ENCODE measurements at regions not wholly inside any gene's neighbourhood (a gene's known extent, or its start where the extent isn't known, plus 50 kb on each side); places are given as distances from the start of the nearest gene placed in this dataset.

DNA sequence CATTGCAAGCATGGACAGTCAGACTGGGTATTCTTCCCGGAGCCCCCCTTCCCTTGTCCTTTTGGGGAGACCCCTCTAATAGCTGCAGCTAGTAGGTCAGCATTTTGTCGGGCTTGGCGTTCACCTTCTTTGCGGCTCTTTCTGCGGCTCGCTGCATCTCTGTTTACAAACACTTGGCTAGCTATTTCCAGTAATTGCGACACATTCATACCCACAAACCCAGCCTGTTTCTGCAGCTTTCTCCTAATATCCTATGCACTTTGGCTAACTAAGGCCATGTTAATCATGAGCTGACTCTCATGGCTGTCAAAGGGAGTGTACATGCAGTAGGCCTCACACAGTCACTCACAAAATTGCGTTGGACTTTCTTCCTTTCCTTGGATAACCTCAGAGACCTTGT lies 716.4 kb downstream of the AMY1C start:
- Histone ChIP-seq H3F3A (ENCODE audit: insufficient read depth, low read length) (no peaks in the 10 kb centered on the region), H3K9me3 (replicated peaks; ENCODE audit: insufficient read depth, low read length) (no peaks in the 10 kb centered on the region), H3K4me1 (ENCODE audit: low read length) (no peaks in the 10 kb centered on the region), H3K9ac (ENCODE audit: low read length) (no peak overlapping the region), H3K4me2 (ENCODE audit: low read depth, low read length) (no peak overlapping the region), H3K27ac (ENCODE audit: low read length) (no peak overlapping the region), H2AFZ (ENCODE audit: low read length) (no peak overlapping the region), H3K4me3 (ENCODE audit: low read length) (no peak overlapping the region), H4K20me1 (ENCODE audit: insufficient read depth, low read length) (no peaks in the 10 kb centered on the region), H3K27me3 (replicated peaks; ENCODE audit: insufficient read depth, low read length) (no peaks in the 10 kb centered on the region), H3K36me3 (replicated peaks; ENCODE audit: insufficient read depth, low read length) (no peaks in the 10 kb centered on the region), H3K9me2 (replicated peaks; ENCODE audit: insufficient read depth, low read length) (no peaks in the 10 kb centered on the region), H3K79me2 (ENCODE audit: low read length) (no peaks in the 10 kb centered on the region)
- no peak for DNase-seq
- no peak for TF ChIP-seq EZH2phosphoT487 (IDR thresholded peaks at IDR 0.05; ENCODE audit: low read length)
- no peak for TF ChIP-seq EZH2 (optimal IDR thresholded peaks at IDR 0.05; ENCODE audit: low read depth, low read length)
- TF ChIP-seq, protein P1, sequence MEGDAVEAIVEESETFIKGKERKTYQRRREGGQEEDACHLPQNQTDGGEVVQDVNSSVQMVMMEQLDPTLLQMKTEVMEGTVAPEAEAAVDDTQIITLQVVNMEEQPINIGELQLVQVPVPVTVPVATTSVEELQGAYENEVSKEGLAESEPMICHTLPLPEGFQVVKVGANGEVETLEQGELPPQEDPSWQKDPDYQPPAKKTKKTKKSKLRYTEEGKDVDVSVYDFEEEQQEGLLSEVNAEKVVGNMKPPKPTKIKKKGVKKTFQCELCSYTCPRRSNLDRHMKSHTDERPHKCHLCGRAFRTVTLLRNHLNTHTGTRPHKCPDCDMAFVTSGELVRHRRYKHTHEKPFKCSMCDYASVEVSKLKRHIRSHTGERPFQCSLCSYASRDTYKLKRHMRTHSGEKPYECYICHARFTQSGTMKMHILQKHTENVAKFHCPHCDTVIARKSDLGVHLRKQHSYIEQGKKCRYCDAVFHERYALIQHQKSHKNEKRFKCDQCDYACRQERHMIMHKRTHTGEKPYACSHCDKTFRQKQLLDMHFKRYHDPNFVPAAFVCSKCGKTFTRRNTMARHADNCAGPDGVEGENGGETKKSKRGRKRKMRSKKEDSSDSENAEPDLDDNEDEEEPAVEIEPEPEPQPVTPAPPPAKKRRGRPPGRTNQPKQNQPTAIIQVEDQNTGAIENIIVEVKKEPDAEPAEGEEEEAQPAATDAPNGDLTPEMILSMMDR (IDR thresholded peaks at IDR 0.05; ENCODE audit: low read length), result no peak

DNA sequence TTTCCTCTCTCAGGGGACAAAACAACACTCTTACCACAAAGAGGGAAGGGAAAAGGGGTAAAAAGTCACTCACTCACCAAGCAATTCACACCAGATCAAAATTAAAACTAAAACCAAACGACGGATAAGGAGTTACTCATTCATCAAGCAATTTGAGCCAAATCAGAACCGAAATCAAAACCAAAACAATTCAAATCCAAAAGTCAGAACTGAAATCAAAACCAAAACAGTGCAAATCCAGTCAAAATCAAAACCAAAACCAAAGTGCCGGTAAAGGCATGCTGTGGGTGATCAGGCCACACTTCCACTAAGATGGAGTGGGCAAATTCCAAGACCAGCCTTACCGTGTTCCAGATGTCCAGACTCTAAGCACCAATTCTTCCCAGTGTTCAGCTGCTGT lies 717.9 kb downstream of the AMY1C start:
- H3K27me3 ChIP-seq (replicated peaks; ENCODE audit: insufficient read depth, low read length), result no peaks in the 10 kb centered on the region
- peak overlapping the region; percentile 25; the same call in 1 of the 2 replicates for H3K27ac ChIP-seq (ENCODE audit: low read length)
- peak overlapping the region; percentile 49; the same call in 1 of the 2 replicates for H3K4me2 ChIP-seq (ENCODE audit: low read depth, low read length)
- no peaks in the 10 kb centered on the region for H3F3A ChIP-seq (ENCODE audit: insufficient read depth, low read length)
- no peaks in the 10 kb centered on the region for H4K20me1 ChIP-seq (ENCODE audit: insufficient read depth, low read length)
- H2AFZ ChIP-seq (ENCODE audit: low read length), result peak overlapping the region; percentile 67; the same call in 1 of the 2 replicates
- DNase-seq, result peak; percentile 75
- no peaks in the 10 kb centered on the region for H3K9me2 ChIP-seq (replicated peaks; ENCODE audit: insufficient read depth, low read length)
- no peaks in the 10 kb centered on the region for H3K79me2 ChIP-seq (ENCODE audit: low read length)
- no peaks in the 10 kb centered on the region for H3K4me1 ChIP-seq (ENCODE audit: low read length)
- no peak overlapping the region for H3K9ac ChIP-seq (ENCODE audit: low read length)
- H3K9me3 ChIP-seq (replicated peaks; ENCODE audit: insufficient read depth, low read length), result no peaks in the 10 kb centered on the region
- no peak for TF ChIP-seq EZH2 (optimal IDR thresholded peaks at IDR 0.05; ENCODE audit: low read depth, low read length)
- no peak for TF ChIP-seq EZH2phosphoT487 (IDR thresholded peaks at IDR 0.05; ENCODE audit: low read length)
- TF ChIP-seq, protein P1 (IDR thresholded peaks at IDR 0.05; ENCODE audit: low read length), result no peak
- peak overlapping the region; percentile 16; the same call in 1 of the 2 replicates for H3K4me3 ChIP-seq (ENCODE audit: low read length)
- no peaks in the 10 kb centered on the region for H3K36me3 ChIP-seq (replicated peaks; ENCODE audit: insufficient read depth, low read length)

DNA sequence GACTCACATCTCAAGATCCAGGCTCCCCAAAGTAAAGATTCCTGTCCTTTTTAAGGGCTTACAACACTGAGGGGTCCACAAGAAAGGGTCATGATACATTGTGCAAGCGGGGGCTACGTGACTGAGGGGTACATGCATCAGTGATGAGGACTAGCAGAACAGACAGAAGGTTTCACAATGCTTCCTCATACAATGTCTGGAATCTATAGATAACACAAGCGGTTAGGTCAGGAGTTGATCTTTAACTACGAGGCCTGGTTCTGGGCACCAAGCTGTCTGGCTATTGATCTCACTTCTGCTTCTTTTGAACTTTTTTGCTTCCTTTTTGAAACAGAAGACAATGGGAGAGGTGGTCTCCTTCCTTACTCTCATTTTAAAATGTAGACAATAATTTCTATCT lies 718.6 kb downstream of the AMY1C start:
- DNase-seq, result no peak
- H4K20me1 ChIP-seq (ENCODE audit: insufficient read depth, low read length), result no peaks in the 10 kb centered on the region
- no peaks in the 10 kb centered on the region for H3F3A ChIP-seq (ENCODE audit: insufficient read depth, low read length)
- H3K27me3 ChIP-seq (replicated peaks; ENCODE audit: insufficient read depth, low read length), result no peaks in the 10 kb centered on the region
- H3K4me1 ChIP-seq (ENCODE audit: low read length), result no peaks in the 10 kb centered on the region
- H3K9me2 ChIP-seq (replicated peaks; ENCODE audit: insufficient read depth, low read length), result no peaks in the 10 kb centered on the region
- H3K9me3 ChIP-seq (replicated peaks; ENCODE audit: insufficient read depth, low read length), result no peaks in the 10 kb centered on the region
- H3K4me2 ChIP-seq (ENCODE audit: low read depth, low read length), result no peak overlapping the region; the same call in 1 of the 2 replicates
- H3K9ac ChIP-seq (ENCODE audit: low read length), result no peak overlapping the region
- no peak for TF ChIP-seq EZH2 (optimal IDR thresholded peaks at IDR 0.05; ENCODE audit: low read depth, low read length)
- TF ChIP-seq, protein P1 (IDR thresholded peaks at IDR 0.05; ENCODE audit: low read length), result no peak
- TF ChIP-seq EZH2phosphoT487 (IDR thresholded peaks at IDR 0.05; ENCODE audit: low read length), result no peak
- no peaks in the 10 kb centered on the region for H3K36me3 ChIP-seq (replicated peaks; ENCODE audit: insufficient read depth, low read length)
- H3K79me2 ChIP-seq (ENCODE audit: low read length), result no peaks in the 10 kb centered on the region
- no peak overlapping the region for H3K4me3 ChIP-seq (ENCODE audit: low read length)
- peak overlapping the region; percentile 67; the same call in 1 of the 2 replicates for H2AFZ ChIP-seq (ENCODE audit: low read length)
- no peak overlapping the region for H3K27ac ChIP-seq (ENCODE audit: low read length)

All from MM.1S (cell line).